ENCODE measurements at regions not wholly inside any gene's neighbourhood (a gene's known extent, or its start where the extent isn't known, plus 50 kb on each side); places are given as distances from the start of the nearest gene placed in this dataset.

DNA sequence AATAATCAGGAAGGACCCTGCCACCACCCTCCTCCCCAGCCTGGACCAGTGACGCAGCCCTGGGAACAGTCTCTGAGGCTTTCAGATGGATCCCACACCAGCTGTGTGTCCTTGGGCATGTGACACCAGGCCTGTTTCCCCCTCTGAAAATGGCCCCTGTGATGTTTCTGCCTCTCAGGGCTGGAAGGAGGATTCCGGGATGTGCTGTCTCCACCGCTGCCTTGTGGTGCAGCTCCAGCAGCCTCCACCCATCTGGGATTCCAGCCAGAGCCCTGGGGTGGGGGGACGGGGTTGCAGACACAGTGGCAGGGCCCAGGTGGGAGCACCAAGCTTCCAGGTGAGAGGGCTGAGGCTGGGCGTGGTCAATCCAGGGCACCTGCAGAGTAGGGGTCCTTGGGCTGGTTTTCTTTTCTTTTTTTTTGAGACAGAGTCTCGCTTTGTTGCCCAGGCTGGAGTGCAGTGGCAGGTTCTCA lies 179.7 kb upstream of the IER5L start:
- no peak overlapping the region for H3K4me3 ChIP-seq (ENCODE audit: low read depth, low read length)
- no peaks in the 10 kb centered on the region for H3K27me3 ChIP-seq (replicated peaks)
- H3K27ac ChIP-seq = no peak overlapping the region
- TF ChIP-seq, protein P1, sequence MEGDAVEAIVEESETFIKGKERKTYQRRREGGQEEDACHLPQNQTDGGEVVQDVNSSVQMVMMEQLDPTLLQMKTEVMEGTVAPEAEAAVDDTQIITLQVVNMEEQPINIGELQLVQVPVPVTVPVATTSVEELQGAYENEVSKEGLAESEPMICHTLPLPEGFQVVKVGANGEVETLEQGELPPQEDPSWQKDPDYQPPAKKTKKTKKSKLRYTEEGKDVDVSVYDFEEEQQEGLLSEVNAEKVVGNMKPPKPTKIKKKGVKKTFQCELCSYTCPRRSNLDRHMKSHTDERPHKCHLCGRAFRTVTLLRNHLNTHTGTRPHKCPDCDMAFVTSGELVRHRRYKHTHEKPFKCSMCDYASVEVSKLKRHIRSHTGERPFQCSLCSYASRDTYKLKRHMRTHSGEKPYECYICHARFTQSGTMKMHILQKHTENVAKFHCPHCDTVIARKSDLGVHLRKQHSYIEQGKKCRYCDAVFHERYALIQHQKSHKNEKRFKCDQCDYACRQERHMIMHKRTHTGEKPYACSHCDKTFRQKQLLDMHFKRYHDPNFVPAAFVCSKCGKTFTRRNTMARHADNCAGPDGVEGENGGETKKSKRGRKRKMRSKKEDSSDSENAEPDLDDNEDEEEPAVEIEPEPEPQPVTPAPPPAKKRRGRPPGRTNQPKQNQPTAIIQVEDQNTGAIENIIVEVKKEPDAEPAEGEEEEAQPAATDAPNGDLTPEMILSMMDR (IDR thresholded peaks at IDR 0.05; ENCODE audit: low read depth, low read length, missing control alignments) = no peak
- in situ Hi-C loops (cut with HindIII; ENCODE audit: low pct_ligation_motif_present, low sequenced_read_pairs) = no loop called here
- H3K36me3 ChIP-seq (replicated peaks) = no peaks in the 10 kb centered on the region
- no peak for DNase-seq

DNA sequence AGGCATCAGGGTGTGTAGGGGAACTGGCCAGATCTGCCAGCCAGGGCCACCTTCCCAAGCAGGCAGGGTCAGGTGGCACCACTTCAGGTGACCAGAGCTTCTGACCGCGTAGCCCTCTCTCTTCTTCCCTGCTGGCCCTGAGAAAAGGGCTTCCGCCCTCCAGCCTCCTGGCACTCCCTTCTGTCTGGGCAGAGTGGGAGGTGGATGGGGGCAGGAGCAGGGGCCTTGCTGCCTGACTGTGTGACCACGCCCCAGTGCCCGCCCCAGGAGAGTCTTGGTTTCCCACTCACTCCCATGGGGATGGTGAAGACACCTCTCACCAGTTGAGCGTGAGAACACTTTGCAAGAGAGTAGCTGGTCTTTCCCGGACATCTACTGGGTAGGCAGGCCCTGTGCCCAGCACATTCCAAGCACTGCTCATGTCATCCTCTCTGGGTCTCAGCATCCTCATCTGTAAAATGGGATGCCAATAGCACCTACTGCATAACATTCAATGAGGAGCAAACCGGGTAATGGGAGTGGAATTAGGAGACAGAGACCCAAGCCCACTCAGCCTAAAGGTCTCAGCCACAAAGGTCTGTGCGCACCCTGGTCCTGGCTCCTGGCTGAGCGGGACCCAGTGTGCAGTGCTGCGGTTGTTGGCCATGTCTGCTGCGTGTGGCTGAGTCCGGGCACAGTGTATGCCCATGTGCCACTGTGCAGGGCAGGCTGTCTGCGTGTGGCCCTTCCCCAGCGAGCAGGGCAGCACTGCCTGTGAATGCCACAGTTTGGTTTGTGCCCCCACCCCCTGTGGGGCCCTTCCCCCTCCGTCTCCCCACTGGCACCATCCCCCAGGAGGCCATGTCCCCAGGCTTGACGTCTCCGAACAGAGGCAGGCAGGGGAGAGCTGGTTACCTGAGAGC lies 179.1 kb upstream of the IER5L start:
- H3K4me3 ChIP-seq (ENCODE audit: low read depth, low read length) = no peak overlapping the region
- no peak for DNase-seq
- in situ Hi-C loops (cut with HindIII; ENCODE audit: low pct_ligation_motif_present, low sequenced_read_pairs) = no loop called here
- TF ChIP-seq, protein P1 (IDR thresholded peaks at IDR 0.05; ENCODE audit: low read depth, low read length, missing control alignments) = no peak
- no peaks in the 10 kb centered on the region for H3K27me3 ChIP-seq (replicated peaks)
- H3K36me3 ChIP-seq (replicated peaks) = no peaks in the 10 kb centered on the region
- H3K27ac ChIP-seq = no peak overlapping the region

DNA sequence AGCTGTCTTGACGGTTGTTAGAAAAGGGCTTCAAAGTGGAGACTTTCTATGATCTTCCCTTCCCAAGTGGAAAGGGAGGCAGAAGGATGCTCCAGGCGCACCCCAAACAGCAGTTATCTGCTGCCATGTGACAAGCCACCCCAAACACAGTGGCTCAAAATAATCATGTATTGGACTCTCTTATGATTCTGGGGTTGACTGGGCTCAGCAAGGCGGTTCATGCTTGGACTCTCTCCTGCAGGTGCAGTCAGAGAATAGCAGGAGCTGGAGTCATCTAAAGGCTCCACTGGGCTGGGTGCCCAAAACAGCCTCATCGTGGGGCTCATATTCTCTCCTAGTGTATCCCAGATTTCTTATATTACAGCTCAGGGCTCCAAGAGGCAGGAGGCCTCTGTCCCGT lies 177.6 kb upstream of the IER5L start:
- H3K4me3 ChIP-seq (ENCODE audit: low read depth, low read length) = no peak overlapping the region
- in situ Hi-C loops (cut with HindIII; ENCODE audit: low pct_ligation_motif_present, low sequenced_read_pairs) = no loop called here
- no peak for DNase-seq
- no peaks in the 10 kb centered on the region for H3K27me3 ChIP-seq (replicated peaks)
- no peak overlapping the region for H3K27ac ChIP-seq
- no peaks in the 10 kb centered on the region for H3K36me3 ChIP-seq (replicated peaks)
- TF ChIP-seq, protein P1 (IDR thresholded peaks at IDR 0.05; ENCODE audit: low read depth, low read length, missing control alignments) = no peak

DNA sequence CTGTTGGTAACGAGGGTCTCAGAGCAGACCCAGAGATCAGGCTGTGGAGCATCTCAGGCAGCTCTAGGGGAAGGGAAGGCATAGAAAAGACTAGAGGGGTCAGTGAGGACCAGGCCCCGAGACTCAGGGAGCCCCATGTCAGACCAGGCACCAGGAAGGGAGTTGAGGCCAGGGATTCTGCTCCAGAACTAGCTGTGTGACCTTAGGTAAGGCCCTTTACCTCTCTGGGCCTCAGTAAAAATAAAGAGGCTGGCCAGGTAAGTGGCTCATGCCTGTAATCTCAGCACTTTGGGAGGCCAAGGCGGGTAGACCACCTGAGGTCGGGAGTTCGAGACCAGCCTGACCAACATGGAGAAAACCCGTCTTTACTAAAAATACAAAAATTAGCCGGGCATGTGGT lies 176.4 kb upstream of the IER5L start:
- DNase-seq = no peak
- Histone ChIP-seq H3K27ac (no peak overlapping the region), H3K27me3 (replicated peaks) (no peaks in the 10 kb centered on the region), H3K4me3 (ENCODE audit: low read depth, low read length) (no peak overlapping the region), H3K36me3 (replicated peaks) (no peaks in the 10 kb centered on the region)
- TF ChIP-seq, protein P1 (IDR thresholded peaks at IDR 0.05; ENCODE audit: low read depth, low read length, missing control alignments) = no peak
- in situ Hi-C loops (cut with HindIII; ENCODE audit: low pct_ligation_motif_present, low sequenced_read_pairs) = no loop called here

DNA sequence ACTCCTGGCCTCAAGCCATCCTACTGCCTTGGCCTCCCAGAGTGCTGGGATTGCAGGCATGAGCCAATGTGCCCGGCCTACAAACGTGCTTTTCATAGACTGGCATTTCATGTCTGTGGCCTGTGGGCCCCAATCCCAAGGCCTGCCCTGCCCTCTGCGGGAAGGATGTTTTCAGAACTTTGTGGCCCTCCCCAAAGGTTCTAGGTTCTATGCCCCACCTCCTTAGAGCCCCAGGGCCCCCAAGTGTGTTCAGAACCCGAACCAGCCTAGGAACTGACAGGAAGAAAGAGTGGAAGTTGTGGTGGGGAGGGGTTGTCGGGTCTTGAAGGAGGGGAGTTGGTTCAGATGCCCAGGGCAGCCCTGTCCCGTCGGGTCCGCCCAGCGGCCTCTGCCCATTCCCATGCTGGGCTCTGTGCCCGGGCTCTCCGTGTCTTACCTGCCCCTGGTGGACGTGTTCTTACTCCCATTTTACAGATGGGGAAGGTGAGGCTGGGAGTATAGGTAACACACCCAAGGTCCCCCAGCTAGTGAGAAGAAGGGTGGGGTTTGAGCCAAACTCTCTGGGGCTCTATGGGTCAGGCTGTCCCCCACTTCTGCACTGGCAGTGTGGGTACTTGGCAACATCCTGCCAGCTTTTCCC lies 175.8 kb upstream of the IER5L start:
- DNase-seq = no peak
- Histone ChIP-seq H3K36me3 (replicated peaks) (no peaks in the 10 kb centered on the region), H3K27me3 (replicated peaks) (no peaks in the 10 kb centered on the region), H3K4me3 (ENCODE audit: low read depth, low read length) (no peak overlapping the region), H3K27ac (no peak overlapping the region)
- in situ Hi-C loops (cut with HindIII; ENCODE audit: low pct_ligation_motif_present, low sequenced_read_pairs) = no loop called here
- TF ChIP-seq, protein P1 (IDR thresholded peaks at IDR 0.05; ENCODE audit: low read depth, low read length, missing control alignments) = peak; percentile 5

Measured in brain microvascular endothelial cell (primary cell).